ENCODE measurements at regions not wholly inside any gene's neighbourhood (a gene's known extent, or its start where the extent isn't known, plus 50 kb on each side); places are given as distances from the start of the nearest gene placed in this dataset.

GRCh38 chr22:48567213-48567975 lies 1260.3 kb downstream of the BRD1 start:
- TF ChIP-seq POLR2A (IDR thresholded peaks at IDR 0.05) = no peak
- no peak for TF ChIP-seq CTCF (IDR thresholded peaks at IDR 0.05)

All from heart left ventricle (tissue), 13 donors.